A549 (cell line): ENCODE measurements at regions not wholly inside any gene's neighbourhood (a gene's known extent, or its start where the extent isn't known, plus 50 kb on each side); places are given as distances from the start of the nearest gene placed in this dataset.

Experiments used
- ATAC-seq, 2 experiments: fragments of 200-7000 bp in 1 of 2; fragments of >200 bp in 1 of 2; cut with Nextera tagmentation in 1 of 2; cut with Tn5 transposase in 1 of 2; 3 replicates each; pipeline versions ENCODE4 v1.8.0 to v1.9.1; 2018 to 2020; ENCODE audit warnings: mild to moderate bottlenecking in 1 of 2, moderate library complexity in 1 of 2
- CTCF ChIA-PET: fragments of 300-600 bp; sonication (Branson Sonifier 250); formaldehyde crosslinking; extraction: SDS; loops from one replicate; lab custom pipeline; 2021; ENCODE audit warnings: antibody characterized with exemption, inconsistent platforms; lab: Yijun Ruan, JAX
- POLR2A ChIA-PET: fragments of 350-600 bp; formaldehyde crosslinking; extraction: SDS; loops from one replicate; lab custom pipeline; 2021; ENCODE audit warnings: antibody characterized with exemption, inconsistent platforms; lab: Yijun Ruan, JAX
- DNase-seq, 2 experiments: peaks; one replicate each; pipeline versions ENCODE4 v3.0.0 to v3.0.0-alpha.2; 2011 to 2016; ENCODE audit warnings: low read depth in 1 of 2, low spot score in 1 of 2
- FAIRE-seq: peaks from 2 replicates; lab custom pipeline; 2011; peaks lifted over from hg19 to GRCh38; lab: Jason Lieb, UNC
- H3K27ac ChIP-seq, 2 experiments: fragments of >200 bp; sonication (Bioruptor Twin); formaldehyde crosslinking; 3 replicates each; pipeline ENCODE4 v1.5.1; 2016 to 2017
- H3K4me1 ChIP-seq: fragments of >200 bp; sonication (Bioruptor Twin); formaldehyde crosslinking; 3 replicates; pipeline ENCODE4 v1.6.1; 2016
- H3K4me2 ChIP-seq: fragments of >200 bp; sonication (Bioruptor Twin); formaldehyde crosslinking; 3 replicates; pipeline ENCODE4 v1.6.1; 2016
- H3K4me3 ChIP-seq: fragments of >200 bp; sonication (Bioruptor Twin); formaldehyde crosslinking; 3 replicates; pipeline ENCODE4 v1.5.1; 2016
- H3K9me3 ChIP-seq: fragments of >200 bp; sonication (Bioruptor Twin); formaldehyde crosslinking; 3 replicates; pipeline ENCODE4 v1.6.1; 2016
- BHLHE40 ChIP-seq: IDR thresholded peaks from 2 replicates; pipeline ENCODE4 v1.6.1; 2012; ENCODE audit warnings: low read depth, low read length, inconsistent platforms
- CBX2 ChIP-seq: fragments of 200-600 bp; sonication (generic); IDR thresholded peaks from 2 replicates; pipeline ENCODE4 v1.6.1; 2016; ENCODE audit warnings: low read depth, mild to moderate bottlenecking, borderline replicate concordance
- CEBPB ChIP-seq, 2 experiments: fragments of >200 bp in 1 of 2; sonication (Bioruptor Twin) in 1 of 2; formaldehyde crosslinking in 1 of 2; IDR thresholded peaks; 2 replicates each; pipeline ENCODE4 v1.6.1; 2012 to 2016
- CHD4 ChIP-seq: fragments of 200-600 bp; sonication (generic); IDR thresholded peaks from 2 replicates; pipeline ENCODE4 v1.6.1; 2016; ENCODE audit warnings: antibody characterized with exemption, mild to moderate bottlenecking, borderline replicate concordance
- EHMT2 ChIP-seq: fragments of 200-600 bp; sonication (generic); IDR thresholded peaks from 2 replicates; pipeline ENCODE4 v1.6.1; 2016; ENCODE audit warnings: antibody characterized with exemption, low read depth, mild to moderate bottlenecking, moderate library complexity
- ESRRA ChIP-seq: fragments of 150-350 bp; IDR thresholded peaks from 2 replicates; pipeline ENCODE4 v1.6.1; 2014; ENCODE audit warnings: mild to moderate bottlenecking, low read length, borderline replicate concordance
- FOSL2 ChIP-seq, 2 experiments: fragments of 450-650 bp in 1 of 2; fragments of >200 bp in 1 of 2; sonication (Bioruptor Twin) in 1 of 2; formaldehyde crosslinking; IDR thresholded peaks; 2 replicates each; pipeline versions ENCODE4 v1.5.0 to v1.6.1; 2016 to 2020; ENCODE audit warnings: mild to moderate bottlenecking in 1 of 2, moderate library complexity in 1 of 2
- GATA3 ChIP-seq: IDR thresholded peaks from 2 replicates; pipeline ENCODE4 v1.6.1; 2012; ENCODE audit warnings: borderline replicate concordance
- HEYL ChIP-seq: fragments of 250-450 bp; sonication (Bioruptor Pico); IDR thresholded peaks from 2 replicates; pipeline ENCODE4 v1.8.0; 2021; ENCODE audit warnings: mild to moderate bottlenecking, moderate library complexity
- HOXB13 ChIP-seq: fragments of 250-450 bp; sonication (Bioruptor Pico); IDR thresholded peaks from 2 replicates; pipeline ENCODE4 v1.5.0; 2020; ENCODE audit warnings: low read depth, mild to moderate bottlenecking, moderate library complexity
- HOXB5 ChIP-seq: fragments of 250-450 bp; sonication (Bioruptor Pico); IDR thresholded peaks from 2 replicates; pipeline ENCODE4 v1.5.0; 2020; ENCODE audit warnings: mild to moderate bottlenecking, moderate library complexity
- JUN ChIP-seq, 2 experiments: fragments of >200 bp; sonication (Bioruptor Twin); formaldehyde crosslinking; IDR thresholded peaks; 2 replicates in 1 of 2; 3 replicates in 1 of 2; pipeline ENCODE4 v1.6.1; 2016 to 2017
- JUNB ChIP-seq: fragments of >200 bp; sonication (Bioruptor Twin); formaldehyde crosslinking; IDR thresholded peaks from 2 replicates; pipeline ENCODE4 v1.6.1; 2016
- KDM5A ChIP-seq: fragments of 200-600 bp; sonication (generic); IDR thresholded peaks from 2 replicates; pipeline ENCODE4 v1.6.1; 2016; ENCODE audit warnings: antibody characterized with exemption, mild to moderate bottlenecking
- MAFK ChIP-seq: fragments of 450-650 bp; IDR thresholded peaks from 2 replicates; pipeline ENCODE4 v1.6.1; 2014; ENCODE audit not compliant: partially characterized antibody
- MAZ ChIP-seq: fragments of 150-350 bp; IDR thresholded peaks from 2 replicates; pipeline ENCODE4 v1.6.1; 2014; ENCODE audit warnings: antibody characterized with exemption, low read depth, low read length, borderline replicate concordance
- NR3C1 ChIP-seq: fragments of >200 bp; sonication (Bioruptor Twin); formaldehyde crosslinking; IDR thresholded peaks from 3 replicates; pipeline ENCODE4 v1.6.1; 2017
- PHF8 ChIP-seq: fragments of 200-600 bp; sonication (generic); IDR thresholded peaks from 2 replicates; pipeline ENCODE4 v1.6.1; 2016; ENCODE audit warnings: low read depth, mild to moderate bottlenecking, antibody characterized with exemption, moderate library complexity, borderline replicate concordance
- RNF2 ChIP-seq: fragments of 200-600 bp; sonication (generic); IDR thresholded peaks from 2 replicates; pipeline ENCODE4 v1.6.1; 2016; ENCODE audit warnings: low read depth, mild to moderate bottlenecking, antibody characterized with exemption, moderate library complexity, borderline replicate concordance
- ZC3H11A ChIP-seq: fragments of 450-650 bp; IDR thresholded peaks from 2 replicates; pipeline ENCODE4 v1.6.1; 2014; ENCODE audit warnings: antibody characterized with exemption, mild to moderate bottlenecking
- ZFP36 ChIP-seq: fragments of 450-650 bp; IDR thresholded peaks from 2 replicates; pipeline ENCODE4 v1.6.1; 2014; ENCODE audit warnings: borderline replicate concordance; ENCODE audit not compliant: partially characterized antibody
- WGBS: methylation state at CpG from one replicate; pipeline ENCODE4 v1.1.6; 2017; ENCODE audit errors: missing lambda C conversion rate; 5-methylcytosine and 5-hydroxymethylcytosine counted together
- TF ChIP-seq, protein P1 (sequence below): fragments of >200 bp; sonication (Bioruptor Twin); formaldehyde crosslinking; IDR thresholded peaks from 2 replicates; pipeline ENCODE4 v1.6.1; 2016
- TF ChIP-seq, protein P2 (sequence below): fragments of 250-450 bp; sonication (Bioruptor Pico); IDR thresholded peaks from 2 replicates; pipeline ENCODE4 v1.5.0; 2021; ENCODE audit warnings: mild to moderate bottlenecking, moderate library complexity, borderline replicate concordance
- TF ChIP-seq, protein P3 (sequence below): fragments of 150-350 bp; IDR thresholded peaks from 2 replicates; pipeline ENCODE4 v1.6.1; 2014; ENCODE audit warnings: low read depth, mild to moderate bottlenecking, low read length
- TF ChIP-seq, protein P4 (sequence below): IDR thresholded peaks from 2 replicates; pipeline ENCODE4 v1.6.1; 2012; ENCODE audit warnings: low read depth, borderline replicate concordance

DNA sequence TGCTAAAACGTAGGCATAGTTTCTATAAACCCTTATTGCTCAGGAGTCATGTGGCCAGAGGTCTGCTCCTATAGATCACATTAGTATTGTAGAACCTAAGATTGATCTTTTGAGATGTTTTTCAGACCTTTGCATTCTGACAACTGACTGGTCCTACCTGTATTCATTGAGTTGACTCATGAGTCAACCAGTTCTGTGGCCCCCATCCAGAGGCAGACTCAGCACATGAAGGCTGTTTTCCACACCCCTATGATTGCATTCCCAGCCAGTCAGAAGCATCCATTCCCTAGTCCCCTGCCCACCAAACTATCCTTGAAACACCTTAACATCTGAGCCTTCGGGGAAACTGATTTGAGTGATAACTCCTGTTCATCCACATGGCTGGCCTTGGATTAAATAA, 451.7 kb downstream of the SIPA1L2 start:
- FAIRE-seq (no peak), ATAC-seq (no peak), DNase-seq (no peak)
- Histone ChIP-seq H3K4me2 (no peak overlapping the region), H3K9me3 (no peaks in the 10 kb centered on the region), H3K4me1 (0 out of 3 replicates have a peak, but pooled peaks cover 3% of the 10 kb centered on the region), H3K4me3 (no peak overlapping the region), H3K27ac (no peak overlapping the region)
- POLR2A ChIA-PET, result no interaction called here
- whole genome bisulfite sequencing, result 72% methylated on average over 2 of the region's 2 CpGs
- CTCF ChIA-PET, result no interaction called here
- no peak for TF ChIP-seq JUN (IDR thresholded peaks at IDR 0.05)
- no peak for TF ChIP-seq CEBPB (IDR thresholded peaks at IDR 0.05)
- TF ChIP-seq HOXB13 (CRISPR knock-in tag), result no peak

DNA sequence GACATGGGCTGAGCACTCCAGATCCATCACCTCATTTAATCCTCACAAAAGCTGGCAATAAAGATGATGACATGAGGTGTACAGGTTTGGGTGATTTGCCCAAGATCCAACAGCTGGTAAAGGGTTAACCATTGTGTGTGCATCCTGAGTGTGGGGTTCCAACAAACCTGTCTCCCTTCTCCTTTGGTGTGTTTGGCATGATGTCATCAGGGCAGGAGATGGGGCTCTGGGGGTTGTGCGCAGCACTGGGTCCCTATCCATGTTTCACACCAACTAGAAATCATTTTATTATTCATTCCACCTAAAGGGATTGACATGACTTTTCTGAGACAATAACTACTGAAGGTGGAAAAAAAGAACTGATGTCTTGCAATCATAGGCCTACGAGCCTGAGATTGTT, 452.5 kb downstream of the SIPA1L2 start:
- Histone ChIP-seq H3K27ac (no peak overlapping the region), H3K4me3 (no peak overlapping the region), H3K4me1 (0 out of 3 replicates have a peak, but pooled peaks cover 3% of the 10 kb centered on the region), H3K9me3 (no peaks in the 10 kb centered on the region), H3K4me2 (no peak overlapping the region)
- ChIA-PET POLR2A (no interaction called here), CTCF (no interaction called here)
- DNase-seq (no peak), FAIRE-seq (no peak), ATAC-seq (no peak)
- TF ChIP-seq HOXB13 (CRISPR knock-in tag), result no peak
- no peak for TF ChIP-seq EHMT2
- TF ChIP-seq GATA3, result no peak
- TF ChIP-seq, protein P1, sequence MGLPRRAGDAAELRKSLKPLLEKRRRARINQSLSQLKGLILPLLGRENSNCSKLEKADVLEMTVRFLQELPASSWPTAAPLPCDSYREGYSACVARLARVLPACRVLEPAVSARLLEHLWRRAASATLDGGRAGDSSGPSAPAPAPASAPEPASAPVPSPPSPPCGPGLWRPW, result no peak
- no peak for TF ChIP-seq CBX2
- TF ChIP-seq, protein P2, sequence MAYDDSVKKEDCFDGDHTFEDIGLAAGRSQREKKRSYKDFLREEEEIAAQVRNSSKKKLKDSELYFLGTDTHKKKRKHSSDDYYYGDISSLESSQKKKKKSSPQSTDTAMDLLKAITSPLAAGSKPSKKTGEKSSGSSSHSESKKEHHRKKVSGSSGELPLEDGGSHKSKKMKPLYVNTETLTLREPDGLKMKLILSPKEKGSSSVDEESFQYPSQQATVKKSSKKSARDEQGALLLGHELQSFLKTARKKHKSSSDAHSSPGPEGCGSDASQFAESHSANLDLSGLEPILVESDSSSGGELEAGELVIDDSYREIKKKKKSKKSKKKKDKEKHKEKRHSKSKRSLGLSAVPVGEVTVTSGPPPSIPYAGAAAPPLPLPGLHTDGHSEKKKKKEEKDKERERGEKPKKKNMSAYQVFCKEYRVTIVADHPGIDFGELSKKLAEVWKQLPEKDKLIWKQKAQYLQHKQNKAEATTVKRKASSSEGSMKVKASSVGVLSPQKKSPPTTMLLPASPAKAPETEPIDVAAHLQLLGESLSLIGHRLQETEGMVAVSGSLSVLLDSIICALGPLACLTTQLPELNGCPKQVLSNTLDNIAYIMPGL (CRISPR knock-in tag), result no peak
- TF ChIP-seq PHF8, result no peak
- TF ChIP-seq, protein P3, sequence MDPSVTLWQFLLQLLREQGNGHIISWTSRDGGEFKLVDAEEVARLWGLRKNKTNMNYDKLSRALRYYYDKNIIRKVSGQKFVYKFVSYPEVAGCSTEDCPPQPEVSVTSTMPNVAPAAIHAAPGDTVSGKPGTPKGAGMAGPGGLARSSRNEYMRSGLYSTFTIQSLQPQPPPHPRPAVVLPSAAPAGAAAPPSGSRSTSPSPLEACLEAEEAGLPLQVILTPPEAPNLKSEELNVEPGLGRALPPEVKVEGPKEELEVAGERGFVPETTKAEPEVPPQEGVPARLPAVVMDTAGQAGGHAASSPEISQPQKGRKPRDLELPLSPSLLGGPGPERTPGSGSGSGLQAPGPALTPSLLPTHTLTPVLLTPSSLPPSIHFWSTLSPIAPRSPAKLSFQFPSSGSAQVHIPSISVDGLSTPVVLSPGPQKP, result no peak
- TF ChIP-seq MAFK, result no peak
- no peak for TF ChIP-seq HEYL (CRISPR knock-in tag)
- no peak for TF ChIP-seq HOXB5 (CRISPR knock-in tag)
- TF ChIP-seq MAZ, result no peak
- 91% methylated on average over 2 of the region's 2 CpGs for WGBS

DNA sequence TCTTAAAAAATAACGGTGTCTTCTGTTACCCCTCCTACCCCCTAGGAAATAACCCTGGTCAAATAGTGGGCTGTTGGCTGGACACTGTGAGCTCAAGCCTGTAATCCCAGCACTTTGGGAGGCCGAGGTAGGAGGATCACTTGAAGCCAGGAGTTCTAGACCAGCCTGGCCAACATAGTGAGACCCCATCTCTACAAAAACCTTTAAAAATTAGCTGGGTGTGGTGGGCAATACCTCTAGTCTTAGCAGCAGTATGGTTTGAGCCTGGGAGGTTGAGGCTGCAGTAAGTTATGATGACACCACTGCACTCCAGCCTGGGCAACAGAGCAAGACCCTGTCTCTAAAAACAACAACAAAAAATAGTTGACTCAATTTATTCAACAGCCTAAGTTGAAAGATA, 453.7 kb downstream of the SIPA1L2 start:
- Histone ChIP-seq H3K4me1 (0 out of 3 replicates have a peak, but pooled peaks cover 3% of the 10 kb centered on the region), H3K4me3 (no peak overlapping the region), H3K4me2 (no peak overlapping the region), H3K9me3 (no peaks in the 10 kb centered on the region), H3K27ac (no peak overlapping the region)
- WGBS, result 82% methylated on average over 2 of the region's 2 CpGs
- TF ChIP-seq BHLHE40 (no peak), GATA3 (no peak), ESRRA (no peak), JUNB (no peak), ZFP36 (no peak), RNF2 (no peak), FOSL2 (IDR thresholded peaks at IDR 0.05) (no peak), FOSL2 (CRISPR knock-in tag; IDR thresholded peaks at IDR 0.05) (no peak), CHD4 (no peak), MAZ (no peak), KDM5A (no peak), ZC3H11A (no peak), NR3C1 (no peak), HOXB13 (CRISPR knock-in tag) (no peak)
- TF ChIP-seq, protein P2 (CRISPR knock-in tag), result no peak
- TF ChIP-seq, protein P4, sequence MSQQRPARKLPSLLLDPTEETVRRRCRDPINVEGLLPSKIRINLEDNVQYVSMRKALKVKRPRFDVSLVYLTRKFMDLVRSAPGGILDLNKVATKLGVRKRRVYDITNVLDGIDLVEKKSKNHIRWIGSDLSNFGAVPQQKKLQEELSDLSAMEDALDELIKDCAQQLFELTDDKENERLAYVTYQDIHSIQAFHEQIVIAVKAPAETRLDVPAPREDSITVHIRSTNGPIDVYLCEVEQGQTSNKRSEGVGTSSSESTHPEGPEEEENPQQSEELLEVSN, result no peak
- FAIRE-seq (no peak), ATAC-seq (no peak), DNase-seq (no peak)
- ChIA-PET POLR2A (no interaction called here), CTCF (interaction anchor here (1.3 kb wide), 1 partner anchor 14 kb away, joined by 3 read pairs; no protein-coding TSS in a partner anchor)
